ENCODE measurements at regions not wholly inside any gene's neighbourhood (a gene's known extent, or its start where the extent isn't known, plus 50 kb on each side); places are given as distances from the start of the nearest gene placed in this dataset.

GRCh38 chr1:94315552-94316116 is 78.2 kb upstream of the ARHGAP29 start:
- ChIA-PET POLR2A (no interaction called here), CTCF (interaction anchor here (0.7 to 1.3 kb wide), 2 partner anchors 17 to 148 kb away, joined by 3 read pairs; no protein-coding TSS in a partner anchor)
- TF ChIP-seq, protein P1, sequence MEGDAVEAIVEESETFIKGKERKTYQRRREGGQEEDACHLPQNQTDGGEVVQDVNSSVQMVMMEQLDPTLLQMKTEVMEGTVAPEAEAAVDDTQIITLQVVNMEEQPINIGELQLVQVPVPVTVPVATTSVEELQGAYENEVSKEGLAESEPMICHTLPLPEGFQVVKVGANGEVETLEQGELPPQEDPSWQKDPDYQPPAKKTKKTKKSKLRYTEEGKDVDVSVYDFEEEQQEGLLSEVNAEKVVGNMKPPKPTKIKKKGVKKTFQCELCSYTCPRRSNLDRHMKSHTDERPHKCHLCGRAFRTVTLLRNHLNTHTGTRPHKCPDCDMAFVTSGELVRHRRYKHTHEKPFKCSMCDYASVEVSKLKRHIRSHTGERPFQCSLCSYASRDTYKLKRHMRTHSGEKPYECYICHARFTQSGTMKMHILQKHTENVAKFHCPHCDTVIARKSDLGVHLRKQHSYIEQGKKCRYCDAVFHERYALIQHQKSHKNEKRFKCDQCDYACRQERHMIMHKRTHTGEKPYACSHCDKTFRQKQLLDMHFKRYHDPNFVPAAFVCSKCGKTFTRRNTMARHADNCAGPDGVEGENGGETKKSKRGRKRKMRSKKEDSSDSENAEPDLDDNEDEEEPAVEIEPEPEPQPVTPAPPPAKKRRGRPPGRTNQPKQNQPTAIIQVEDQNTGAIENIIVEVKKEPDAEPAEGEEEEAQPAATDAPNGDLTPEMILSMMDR (IDR thresholded peaks at IDR 0.05; ENCODE audit: control extremely low read depth, extremely low read depth, low read depth, missing control alignments), result no peak
- DNase-seq (ENCODE audit: extremely low spot score), result no peak

- POLR2A ChIA-PET, result no interaction called here
- CTCF ChIA-PET, result no interaction called here
- no peak for DNase-seq (ENCODE audit: extremely low spot score)
- TF ChIP-seq, protein P1 (IDR thresholded peaks at IDR 0.05; ENCODE audit: control extremely low read depth, extremely low read depth, low read depth, missing control alignments), result no peak
Observed at GRCh38 chr1:94314222-94314858, 77.0 kb upstream of the ARHGAP29 start.

GRCh38 chr1:94310570-94311270 is 73.3 kb upstream of the ARHGAP29 start:
- ChIA-PET CTCF (interaction anchor here (1.1 to 1.2 kb wide), 2 partner anchors 25 to 36 kb away, joined by 3 read pairs; no protein-coding TSS in a partner anchor), POLR2A (no interaction called here)
- TF ChIP-seq, protein P1 (IDR thresholded peaks at IDR 0.05; ENCODE audit: control extremely low read depth, extremely low read depth, low read depth, missing control alignments), result no peak
- no peak for DNase-seq (ENCODE audit: extremely low spot score)

DNA sequence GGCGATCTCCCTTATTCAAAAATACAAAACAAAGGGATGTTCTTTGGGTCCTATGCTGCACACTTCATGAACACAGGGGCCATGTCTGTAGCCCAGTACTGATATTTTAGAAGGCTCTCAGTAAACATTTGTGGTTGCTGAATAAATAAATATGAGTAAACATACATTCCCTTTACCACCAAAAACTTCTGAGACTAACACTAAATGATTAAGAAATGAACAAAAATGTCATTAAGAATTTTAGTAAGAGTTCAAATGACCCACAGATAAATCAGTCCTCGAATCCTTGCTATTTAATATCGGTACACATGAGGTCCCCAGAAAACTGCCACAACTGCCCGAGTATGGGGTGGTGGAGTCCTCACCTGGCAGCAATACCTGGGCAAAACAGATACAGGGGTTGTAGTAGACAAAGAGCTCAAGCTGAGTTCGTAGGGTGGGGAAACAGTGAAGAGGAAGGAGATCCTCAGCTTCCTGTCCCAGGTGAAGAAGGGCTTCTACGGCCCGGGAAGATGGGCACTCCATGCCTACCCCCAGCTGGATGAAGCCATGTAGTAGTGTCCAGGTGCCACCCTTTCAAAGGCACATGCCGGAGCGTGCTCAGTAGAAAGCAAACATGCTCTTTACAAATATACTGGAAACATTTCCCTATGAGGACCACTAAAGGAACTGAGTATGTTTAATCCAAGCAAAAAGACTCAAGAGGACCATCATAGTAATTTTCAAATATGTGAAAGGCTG is 72.6 kb upstream of the ARHGAP29 start:
- POLR2A ChIA-PET, result no interaction called here
- CTCF ChIA-PET, result interaction anchor here (1.2 kb wide), 1 partner anchor 36 kb away, joined by 3 read pairs; no protein-coding TSS in a partner anchor
- TF ChIP-seq, protein P1 (IDR thresholded peaks at IDR 0.05; ENCODE audit: control extremely low read depth, extremely low read depth, low read depth, missing control alignments), result no peak
- DNase-seq (ENCODE audit: extremely low spot score), result no peak

DNA sequence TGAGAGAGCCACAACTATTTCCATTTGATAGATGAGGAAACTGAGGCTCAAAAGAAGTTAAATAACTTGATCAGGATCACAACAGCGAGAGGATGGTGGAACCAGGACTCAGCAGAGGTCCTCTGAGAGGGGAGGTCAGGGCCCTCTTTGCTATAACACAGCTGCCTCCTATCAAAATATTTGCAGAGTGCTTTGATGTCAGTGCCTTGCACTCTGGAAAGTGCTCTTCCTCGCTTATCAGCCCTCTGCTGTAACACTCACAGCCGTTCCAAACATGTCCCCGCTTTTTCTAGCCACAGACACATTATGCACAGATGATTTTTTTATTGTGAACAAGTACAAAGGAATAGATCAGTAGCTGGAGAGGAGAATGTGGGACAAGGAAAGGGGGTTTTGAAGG is 71.8 kb upstream of the ARHGAP29 start:
- POLR2A ChIA-PET, result no interaction called here
- no peak for DNase-seq (ENCODE audit: extremely low spot score)
- TF ChIP-seq, protein P1 (IDR thresholded peaks at IDR 0.05; ENCODE audit: control extremely low read depth, extremely low read depth, low read depth, missing control alignments), result no peak
- CTCF ChIA-PET, result no interaction called here

DNA sequence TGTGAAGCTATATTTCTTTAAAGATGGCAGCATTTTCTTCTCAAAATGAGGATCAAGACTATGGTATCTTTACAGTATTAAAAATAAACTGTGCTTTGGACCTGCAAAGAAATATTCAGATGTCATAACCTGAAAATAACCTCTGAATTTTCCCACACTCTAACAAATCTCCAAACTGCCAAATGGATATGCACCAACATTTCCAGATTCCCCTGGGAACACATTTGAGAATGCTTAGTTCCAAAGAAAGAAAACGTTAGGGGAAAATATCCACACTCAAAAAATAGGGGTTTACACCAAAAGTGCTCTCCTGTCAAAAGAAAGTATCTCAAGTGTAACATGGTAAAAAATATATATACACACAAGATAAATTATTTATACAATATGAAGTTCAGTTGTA is 69.1 kb upstream of the ARHGAP29 start:
- ChIA-PET CTCF (no interaction called here), POLR2A (no interaction called here)
- TF ChIP-seq, protein P1 (IDR thresholded peaks at IDR 0.05; ENCODE audit: control extremely low read depth, extremely low read depth, low read depth, missing control alignments), result no peak
- DNase-seq (ENCODE audit: extremely low spot score), result no peak

Data from GM10248 (cell line).